GM12878 (cell line): ENCODE measurements at regions not wholly inside any gene's neighbourhood (a gene's known extent, or its start where the extent isn't known, plus 50 kb on each side); places are given as distances from the start of the nearest gene placed in this dataset.

Source experiments
- ATAC-seq: fragments of 200-7000 bp; cut with Tn5 transposase; 3 replicates; pipeline ENCODE4 v1.9.1; 2020; ENCODE audit warnings: mild to moderate bottlenecking, moderate library complexity
- BruUV-seq: library from RNA; stranded (reverse); fragments of 400-500 nt; replicated peaks from 2 replicates; lab custom pipeline; 2021; lab: Mats Ljungman, UMichigan
- CTCF ChIA-PET: fragments of 300-600 bp; sonication (Branson Sonifier 250); formaldehyde crosslinking; extraction: SDS; loops from one replicate; lab custom pipeline; 2021; ENCODE audit warnings: inconsistent platforms; lab: Yijun Ruan, JAX
- POLR2A ChIA-PET: fragments of 350-600 bp; formaldehyde crosslinking; extraction: SDS; loops from one replicate; lab custom pipeline; 2021; ENCODE audit warnings: inconsistent platforms; lab: Charles Lee
- RAD21 ChIA-PET: fragments of 300-600 bp; sonication (Branson Sonifier 250); formaldehyde crosslinking; loops from one replicate; lab custom pipeline; 2023; ENCODE audit warnings: antibody characterized with exemption; ENCODE audit not compliant: unreplicated experiment; lab: Charles Lee
- SMC1A ChIA-PET: fragments of 300-600 bp; sonication (Branson Sonifier 250); formaldehyde crosslinking; loops from one replicate; lab custom pipeline; 2023; ENCODE audit not compliant: unreplicated experiment, uncharacterized antibody; lab: Charles Lee
- DNase-seq: peaks from one replicate; pipeline ENCODE4 v3.0.0-alpha.2; 2011; ENCODE audit warnings: low read depth, low spot score
- FAIRE-seq: peaks from 3 replicates; lab custom pipeline; 2011; peaks lifted over from hg19 to GRCh38; lab: Jason Lieb, UNC
- H2AFZ ChIP-seq: 2 replicates; pipeline ENCODE4 v1.6.0; 2011; ENCODE audit warnings: low read depth, low read length, control low read depth; ENCODE audit not compliant: control insufficient read depth
- H3K27ac ChIP-seq: 2 replicates; pipeline ENCODE4 v1.5.1; 2011; ENCODE audit warnings: control low read depth; ENCODE audit not compliant: control insufficient read depth, insufficient read depth
- H3K27me3 ChIP-seq, 2 experiments: replicated peaks in 1 of 2; 2 replicates each; pipeline versions ENCODE4 v1.6.0 to v1.6.1; 2011; ENCODE audit warnings: low read length in 1 of 2; ENCODE audit not compliant: control insufficient read depth in 2 of 2, insufficient read depth in 2 of 2
- H3K36me3 ChIP-seq, 2 experiments: 2 replicates each; pipeline ENCODE4 v1.5.1; 2011; ENCODE audit warnings: low read length in 1 of 2; ENCODE audit not compliant: control insufficient read depth in 2 of 2, insufficient read depth in 2 of 2
- H3K4me1 ChIP-seq: 2 replicates; pipeline ENCODE4 v1.6.1; 2011; ENCODE audit warnings: mild to moderate bottlenecking, low read length, moderate library complexity, mixed read lengths; ENCODE audit not compliant: control insufficient read depth, insufficient read depth
- H3K4me2 ChIP-seq: 2 replicates; pipeline ENCODE4 v1.6.0; 2011; ENCODE audit warnings: control low read depth; ENCODE audit not compliant: control insufficient read depth, insufficient read depth
- H3K4me3 ChIP-seq: fragments of 200-600 bp; sonication (generic); 2 replicates; pipeline ENCODE4 v1.5.1; 2016
- H3K79me2 ChIP-seq: 2 replicates; pipeline ENCODE4 v1.6.0; 2011; ENCODE audit warnings: low read length; ENCODE audit not compliant: control insufficient read depth, insufficient read depth
- H3K9ac ChIP-seq: 2 replicates; pipeline ENCODE4 v1.8.0; 2011; ENCODE audit warnings: low read length, control low read depth, mixed read lengths; ENCODE audit not compliant: control insufficient read depth, insufficient read depth
- H3K9me3 ChIP-seq: replicated peaks from 3 replicates; pipeline ENCODE4 v1.5.1; 2011; ENCODE audit warnings: mild to moderate bottlenecking, low read length; ENCODE audit not compliant: control insufficient read depth, insufficient read depth
- H4K20me1 ChIP-seq: 2 replicates; pipeline ENCODE4 v1.6.0; 2011; ENCODE audit not compliant: control insufficient read depth, insufficient read depth
- BCL11A ChIP-seq: IDR thresholded peaks from 2 replicates; pipeline ENCODE4 v1.6.1; 2011; ENCODE audit warnings: low read depth, low read length
- EP300 ChIP-seq, 2 experiments: fragments of 150-350 bp in 1 of 2; IDR thresholded peaks; 2 replicates each; pipeline ENCODE4 v1.6.1; 2011 to 2012; ENCODE audit warnings: low read depth in 2 of 2, low read length in 2 of 2, borderline replicate concordance in 1 of 2, improper control_type of control experiment in 1 of 2, inconsistent platforms in 1 of 2; ENCODE audit not compliant: control insufficient read depth in 1 of 2
- MYC ChIP-seq: IDR thresholded peaks from 2 replicates; pipeline ENCODE4 v1.6.1; 2011; ENCODE audit warnings: mild to moderate bottlenecking, low read length, moderate library complexity, inconsistent platforms; ENCODE audit not compliant: insufficient read depth, insufficient replicate concordance, insufficient read length, severe bottlenecking
- RAD21 ChIP-seq: IDR thresholded peaks from 2 replicates; pipeline ENCODE4 v1.6.1; 2011; ENCODE audit warnings: mild to moderate bottlenecking, low read depth, low read length, moderate library complexity; ENCODE audit not compliant: insufficient read depth
- RB1 ChIP-seq: fragments of 450-650 bp; formaldehyde crosslinking; IDR thresholded peaks from 2 replicates; pipeline ENCODE4 v1.6.1; 2017; ENCODE audit warnings: mild to moderate bottlenecking, borderline replicate concordance
- RUNX3 ChIP-seq: IDR thresholded peaks from 2 replicates; pipeline ENCODE4 v1.6.1; 2012; ENCODE audit warnings: low read length, inconsistent platforms
- TARDBP ChIP-seq: IDR thresholded peaks from 2 replicates; pipeline ENCODE4 v1.6.1; 2016; ENCODE audit warnings: borderline replicate concordance
- WGBS: methylation state at CpG from one replicate; pipeline ENCODE4 v1.1.6; 2016; ENCODE audit warnings: low lambda C conversion rate; ENCODE audit not compliant: insufficient replicate concordance, insufficient coverage; ENCODE audit errors: missing lambda C conversion rate; 5-methylcytosine and 5-hydroxymethylcytosine counted together
- in situ Hi-C: fragments of 300-500 bp; cut with MboI; formaldehyde crosslinking; loops from 9 replicates; pipeline ENCODE4 v1.14.3; 2018; ENCODE audit warnings: mixed read lengths
- intact Hi-C: fragments of 100-400 bp; cut with micrococcal nuclease; formaldehyde crosslinking; loops from one replicate; pipeline ENCODE4 v1.14.2; 2022; ENCODE audit not compliant: unreplicated experiment
- TF ChIP-seq, protein P1 (sequence below): fragments of 450-650 bp; IDR thresholded peaks from 2 replicates; pipeline ENCODE4 v1.6.1; 2016; ENCODE audit warnings: mild to moderate bottlenecking

GRCh38 chr2:128726911-128727310 lies 408.2 kb upstream of the HS6ST1 start:
- in situ Hi-C loops, result no loop called here
- POLR2A ChIA-PET, result no interaction called here

More at GRCh38 chr2:128726911-128727310, 408.2 kb upstream of the HS6ST1 start:
- Histone ChIP-seq H3K4me2 (no peak overlapping the region), H3K27ac (no peak overlapping the region), H3K9me3 (no peaks in the 10 kb centered on the region; the same call in 2 of the 3 replicates), H3K36me3 (no peaks in the 10 kb centered on the region), H3K4me1 (peaks cover 4% of the 10 kb centered on the region), H3K79me2 (no peaks in the 10 kb centered on the region), H2AFZ (no peak overlapping the region), H4K20me1 (no peaks in the 10 kb centered on the region), H3K9ac (no peak overlapping the region), H3K4me3 (no peak overlapping the region), H3K27me3 (no peaks in the 10 kb centered on the region)
- RAD21 ChIA-PET, result interaction anchor here (1.2 to 1.5 kb wide), 2 partner anchors 10 to 387 kb away, joined by 3 read pairs; no protein-coding TSS in a partner anchor
- DNase-seq (no peak), FAIRE-seq (no peak), ATAC-seq (peak; percentile 84)
- TF ChIP-seq EP300 (IDR thresholded peaks at IDR 0.05; ENCODE audit: borderline replicate concordance in 1 of 2, control insufficient read depth in 1 of 2, low read depth in 2 of 2, low read length in 2 of 2) (0 out of 4 replicates have a peak, but pooled peaks of 1 of the 2 experiments have one; percentile 31), TARDBP (no peak), RUNX3 (peak; percentile 41; the same call in 1 of the 2 replicates), BCL11A (peak; percentile 60), RB1 (no peak), RAD21 (no peak), MYC (no peak)
- TF ChIP-seq, protein P1, sequence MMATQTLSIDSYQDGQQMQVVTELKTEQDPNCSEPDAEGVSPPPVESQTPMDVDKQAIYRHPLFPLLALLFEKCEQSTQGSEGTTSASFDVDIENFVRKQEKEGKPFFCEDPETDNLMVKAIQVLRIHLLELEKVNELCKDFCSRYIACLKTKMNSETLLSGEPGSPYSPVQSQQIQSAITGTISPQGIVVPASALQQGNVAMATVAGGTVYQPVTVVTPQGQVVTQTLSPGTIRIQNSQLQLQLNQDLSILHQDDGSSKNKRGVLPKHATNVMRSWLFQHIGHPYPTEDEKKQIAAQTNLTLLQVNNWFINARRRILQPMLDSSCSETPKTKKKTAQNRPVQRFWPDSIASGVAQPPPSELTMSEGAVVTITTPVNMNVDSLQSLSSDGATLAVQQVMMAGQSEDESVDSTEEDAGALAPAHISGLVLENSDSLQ, result peak; percentile 26; the same call in 1 of the 2 replicates
- WGBS, result 51% methylated on average over 4 of the region's 4 CpGs
- CTCF ChIA-PET, result interaction anchor here (1.4 to 4.2 kb wide), 5 partner anchors 10 to 32 kb away, joined by 3 to 21 read pairs (median 3); no protein-coding TSS in a partner anchor
- intact Hi-C loops, result no loop called here
- no TSS peak for BruUV-seq
- SMC1A ChIA-PET, result interaction anchor here (0.8 to 2.5 kb wide), 4 partner anchors 9 to 28 kb away, joined by 4 to 13 read pairs (median 4); no protein-coding TSS in a partner anchor
